HCT116 (cell line): ENCODE measurements at regions not wholly inside any gene's neighbourhood (a gene's known extent, or its start where the extent isn't known, plus 50 kb on each side); places are given as distances from the start of the nearest gene placed in this dataset.

Source experiments
- CEBPB ChIP-seq: IDR thresholded peaks from 2 replicates; pipeline ENCODE4 v1.6.1; 2012; ENCODE audit warnings: low read depth
- CTCF ChIP-seq, 3 experiments: fragments of 200-600 bp in 1 of 3; sonication (generic) in 1 of 3; IDR thresholded peaks in 2 of 3; conservative IDR thresholded peaks in 1 of 3; 2 replicates each; pipeline ENCODE4 v1.5.1; 2012 to 2017; ENCODE audit warnings: low read depth in 2 of 3, low read length in 2 of 3, antibody characterized with exemption in 1 of 3, borderline replicate concordance in 1 of 3, control low read depth in 1 of 3, mild to moderate bottlenecking in 1 of 3, mixed read lengths in 1 of 3, mixed run types in 1 of 3, moderate library complexity in 1 of 3; ENCODE audit not compliant: insufficient read depth in 1 of 3
- EGR1 ChIP-seq: IDR thresholded peaks from 2 replicates; pipeline ENCODE4 v1.6.1; 2012; ENCODE audit warnings: low read depth
- EZH2 ChIP-seq: fragments of 200-600 bp; sonication (generic); IDR thresholded peaks from 2 replicates; pipeline ENCODE4 v1.6.1; 2017; ENCODE audit warnings: antibody characterized with exemption, mixed run types
- EZH2phosphoT487 ChIP-seq: fragments of 200-600 bp; IDR thresholded peaks from 2 replicates; pipeline ENCODE4 v1.6.1; 2018; ENCODE audit warnings: antibody characterized with exemption, borderline replicate concordance
- FOSL1 ChIP-seq: IDR thresholded peaks from 2 replicates; pipeline ENCODE4 v1.6.1; 2012; ENCODE audit warnings: low read depth
- MAX ChIP-seq: IDR thresholded peaks from 2 replicates; pipeline ENCODE4 v1.6.1; 2012
- POLR2A ChIP-seq: IDR thresholded peaks from 2 replicates; pipeline ENCODE4 v1.7.0; 2011; ENCODE audit warnings: borderline replicate concordance; ENCODE audit not compliant: insufficient read depth, insufficient read length; ENCODE audit errors: extremely low read depth
- POLR2AphosphoS5 ChIP-seq: IDR thresholded peaks from 2 replicates; pipeline ENCODE4 v1.6.1; 2011; ENCODE audit warnings: mild to moderate bottlenecking, low read depth, low read length, moderate library complexity
- REST ChIP-seq: IDR thresholded peaks from 2 replicates; pipeline ENCODE4 v1.6.1; 2012; ENCODE audit warnings: low read depth
- SIN3A ChIP-seq: IDR thresholded peaks from 2 replicates; pipeline ENCODE4 v1.6.1; 2012; ENCODE audit warnings: low read depth
- TCF7L2 ChIP-seq: IDR thresholded peaks from 2 replicates; pipeline ENCODE4 v1.7.0; 2011; ENCODE audit warnings: borderline replicate concordance, inconsistent platforms; ENCODE audit not compliant: insufficient read depth, insufficient read length; ENCODE audit errors: extremely low read depth
- ZBTB33 ChIP-seq: IDR thresholded peaks from 2 replicates; pipeline ENCODE4 v1.6.1; 2011; ENCODE audit warnings: mild to moderate bottlenecking, low read length, moderate library complexity; ENCODE audit not compliant: insufficient replicate concordance; ENCODE audit errors: extremely low read depth
- ZNF274 ChIP-seq: fragments of 200-500 bp; sonication (Bioruptor generic); IDR thresholded peaks from 2 replicates; pipeline ENCODE4 v1.6.1; 2014; ENCODE audit warnings: mild to moderate bottlenecking, low read depth, low read length, inconsistent platforms

- no peak for TF ChIP-seq CTCF (IDR thresholded peaks at IDR 0.05 in 2 of 3, conservative IDR thresholded peaks at IDR 0.05 in 1 of 3; ENCODE audit: borderline replicate concordance in 1 of 3, insufficient read depth in 1 of 3, low read depth in 2 of 3, low read length in 2 of 3)
- no peak for TF ChIP-seq POLR2A
- TF ChIP-seq EZH2phosphoT487: no peak
- no peak for TF ChIP-seq ZNF274
- no peak for TF ChIP-seq TCF7L2
- TF ChIP-seq SIN3A: no peak
- no peak for TF ChIP-seq FOSL1
- TF ChIP-seq EGR1: no peak
- no peak for TF ChIP-seq EZH2
- no peak for TF ChIP-seq MAX
- no peak for TF ChIP-seq REST
- no peak for TF ChIP-seq CEBPB
- TF ChIP-seq POLR2AphosphoS5: no peak
- no peak for TF ChIP-seq ZBTB33
Observed at GRCh38 chr4:138918169-138918869, 97.3 kb upstream of the NOCT start.
